Transverse colon (tissue), 4 donors: ENCODE measurements at regions not wholly inside any gene's neighbourhood (a gene's known extent, or its start where the extent isn't known, plus 50 kb on each side); places are given as distances from the start of the nearest gene placed in this dataset.

ENCODE experiments used
- POLR2A ChIP-seq: fragments of 450-650 bp; IDR thresholded peaks from one replicate; pipeline ENCODE4 v1.6.1; 2016; ENCODE audit warnings: antibody characterized with exemption, mild to moderate bottlenecking, moderate library complexity
- POLR2AphosphoS5 ChIP-seq, 3 donors: sonication (generic); formaldehyde crosslinking; IDR thresholded peaks; one replicate each; pipeline ENCODE4 v1.6.1; 2016; ENCODE audit warnings: antibody characterized with exemption in 3 of 3
- TF ChIP-seq, protein P1 (sequence below), 5 experiments: fragments of 200-600 bp in 3 of 5; fragments of 450-650 bp in 2 of 5; sonication (generic) in 3 of 5; IDR thresholded peaks; 1 replicate in 2 of 5; 2 replicates in 3 of 5; pipeline ENCODE4 v1.5.1; 2016 to 2017; ENCODE audit warnings: antibody characterized with exemption in 5 of 5, inconsistent platforms in 3 of 5, mild to moderate bottlenecking in 2 of 5, moderate library complexity in 1 of 5

DNA sequence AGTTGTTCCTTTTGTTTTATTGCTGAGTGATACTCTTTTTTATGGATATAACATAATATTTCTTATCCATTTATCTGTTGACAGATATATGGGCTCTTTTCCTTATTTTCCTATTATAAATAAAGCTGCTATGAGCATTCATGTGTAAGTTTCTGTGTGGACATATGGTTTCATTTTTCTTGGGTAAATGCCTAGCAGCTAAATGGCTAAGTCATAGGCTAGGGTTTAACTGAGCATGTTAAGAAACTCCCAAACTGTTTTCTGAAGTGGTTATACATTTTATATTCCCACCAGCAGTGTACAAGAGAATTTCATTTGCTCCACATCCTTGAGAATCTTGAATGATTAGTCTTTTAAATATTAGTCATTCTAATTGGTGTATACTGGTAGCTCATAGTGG is 786.6 kb upstream of the CDH2 start:
- no peak for TF ChIP-seq POLR2A
- TF ChIP-seq, protein P1, sequence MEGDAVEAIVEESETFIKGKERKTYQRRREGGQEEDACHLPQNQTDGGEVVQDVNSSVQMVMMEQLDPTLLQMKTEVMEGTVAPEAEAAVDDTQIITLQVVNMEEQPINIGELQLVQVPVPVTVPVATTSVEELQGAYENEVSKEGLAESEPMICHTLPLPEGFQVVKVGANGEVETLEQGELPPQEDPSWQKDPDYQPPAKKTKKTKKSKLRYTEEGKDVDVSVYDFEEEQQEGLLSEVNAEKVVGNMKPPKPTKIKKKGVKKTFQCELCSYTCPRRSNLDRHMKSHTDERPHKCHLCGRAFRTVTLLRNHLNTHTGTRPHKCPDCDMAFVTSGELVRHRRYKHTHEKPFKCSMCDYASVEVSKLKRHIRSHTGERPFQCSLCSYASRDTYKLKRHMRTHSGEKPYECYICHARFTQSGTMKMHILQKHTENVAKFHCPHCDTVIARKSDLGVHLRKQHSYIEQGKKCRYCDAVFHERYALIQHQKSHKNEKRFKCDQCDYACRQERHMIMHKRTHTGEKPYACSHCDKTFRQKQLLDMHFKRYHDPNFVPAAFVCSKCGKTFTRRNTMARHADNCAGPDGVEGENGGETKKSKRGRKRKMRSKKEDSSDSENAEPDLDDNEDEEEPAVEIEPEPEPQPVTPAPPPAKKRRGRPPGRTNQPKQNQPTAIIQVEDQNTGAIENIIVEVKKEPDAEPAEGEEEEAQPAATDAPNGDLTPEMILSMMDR (IDR thresholded peaks at IDR 0.05), result no peak
- no peak for TF ChIP-seq POLR2AphosphoS5 (IDR thresholded peaks at IDR 0.05)
